ENCODE measurements at regions not wholly inside any gene's neighbourhood (a gene's known extent, or its start where the extent isn't known, plus 50 kb on each side); places are given as distances from the start of the nearest gene placed in this dataset.

DNA sequence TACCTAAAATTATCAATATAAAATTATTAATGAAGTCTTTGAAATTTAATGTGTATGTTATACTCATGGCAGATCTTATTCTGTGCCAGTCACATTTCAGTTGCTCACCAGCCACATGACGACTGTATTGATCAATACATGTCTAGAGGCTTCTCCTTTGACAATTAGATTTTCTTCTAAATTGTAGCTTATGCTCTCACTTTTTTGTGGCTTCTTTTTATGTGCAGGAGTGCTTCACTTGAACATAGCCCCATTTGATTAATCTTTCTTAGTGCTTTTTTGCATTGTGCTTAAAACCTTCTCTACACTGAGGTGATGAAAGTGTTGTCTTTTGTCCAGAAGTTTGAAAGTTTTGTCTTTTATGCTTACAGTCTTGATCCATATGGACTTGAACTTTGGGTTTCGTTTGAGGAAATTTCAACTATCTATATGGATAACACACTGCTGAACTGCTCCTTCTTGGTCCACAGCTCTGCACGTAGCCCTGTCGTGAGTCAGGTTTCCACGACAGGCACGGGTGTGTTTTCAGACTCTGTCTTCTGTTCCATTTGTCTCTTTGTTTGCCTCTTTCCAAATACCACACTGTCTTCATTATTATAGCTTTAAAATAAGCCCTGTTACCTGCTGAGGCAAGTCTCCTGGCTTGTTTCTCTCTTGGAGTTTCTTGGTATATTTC lies 393.9 kb upstream of the CFAP20DC start:
- no peak for DNase-seq

DNA sequence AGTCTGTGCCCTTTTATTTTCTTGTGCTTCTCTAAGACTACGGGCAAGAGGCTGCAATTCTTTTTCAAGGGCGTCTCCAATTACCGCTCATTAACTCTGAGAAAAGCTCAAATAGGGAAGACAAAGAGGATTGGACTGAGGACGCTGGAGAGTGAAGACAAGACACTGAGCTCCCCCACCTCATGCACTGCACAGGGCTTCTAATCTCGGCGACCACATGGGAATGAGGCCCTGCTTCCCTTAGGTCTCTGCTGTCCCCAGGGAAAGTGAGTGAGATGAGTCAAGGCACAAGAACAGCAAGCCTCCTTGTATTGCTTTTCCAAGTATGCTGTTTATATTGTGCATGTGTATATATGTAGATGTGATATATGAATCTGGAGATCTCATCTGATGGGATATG lies 392.2 kb upstream of the CFAP20DC start:
- DNase-seq, result peak; percentile 23

DNA sequence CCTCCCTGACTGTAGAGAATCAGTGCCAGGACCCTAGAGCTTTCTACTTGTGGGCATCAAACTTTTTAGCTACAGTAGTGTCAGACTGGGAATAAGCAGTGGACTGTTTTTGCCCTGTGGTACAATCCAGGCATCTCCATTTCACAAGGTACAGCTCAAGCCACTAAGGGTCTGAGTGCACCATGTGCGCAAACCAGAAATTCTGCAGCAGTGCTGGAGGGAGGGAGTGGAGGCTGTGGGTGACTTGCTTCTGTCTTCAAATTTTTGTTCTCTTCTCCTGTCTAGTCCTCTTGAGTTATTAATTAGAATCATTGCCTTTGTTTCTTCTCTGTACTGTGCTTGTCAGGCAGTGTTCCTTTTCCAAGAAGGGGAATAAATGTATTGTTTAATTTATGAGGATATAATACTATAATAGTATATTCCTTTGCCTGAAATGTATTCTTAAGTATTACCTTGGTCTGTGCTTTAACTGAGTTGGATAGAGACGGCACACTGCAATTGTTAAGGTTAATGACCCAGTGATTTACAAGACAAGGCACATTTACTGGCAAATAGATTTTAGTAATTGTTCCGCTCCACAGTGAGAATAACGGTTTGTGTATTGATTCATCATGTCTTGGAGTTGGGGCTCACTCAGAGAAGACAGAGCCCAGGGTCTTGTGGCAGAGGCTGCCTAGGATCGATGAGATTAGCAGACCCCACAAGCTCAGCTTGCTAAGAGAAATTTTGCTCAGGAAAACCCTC lies 390.6 kb upstream of the CFAP20DC start:
- no peak for DNase-seq

DNA sequence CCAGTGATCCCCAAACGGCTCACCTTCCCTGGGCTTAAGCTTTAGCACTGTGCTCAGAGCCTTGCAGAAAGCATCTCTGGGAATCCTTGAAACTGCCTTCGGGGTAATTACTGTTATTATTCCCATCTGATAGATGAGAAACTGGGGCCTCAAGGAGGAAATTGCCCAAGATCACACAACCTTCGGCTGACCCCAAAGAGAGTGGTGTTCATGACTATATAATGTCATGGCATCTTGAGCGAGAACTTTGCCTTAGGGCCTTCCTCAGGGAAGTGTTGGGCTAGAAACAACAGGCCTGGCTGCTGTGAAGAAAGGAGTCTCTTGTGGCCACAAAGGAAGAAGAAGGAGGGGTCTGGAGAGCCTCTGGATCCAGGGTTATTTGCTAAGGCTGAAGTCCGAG lies 388.7 kb upstream of the CFAP20DC start:
- DNase-seq, result no peak

DNA sequence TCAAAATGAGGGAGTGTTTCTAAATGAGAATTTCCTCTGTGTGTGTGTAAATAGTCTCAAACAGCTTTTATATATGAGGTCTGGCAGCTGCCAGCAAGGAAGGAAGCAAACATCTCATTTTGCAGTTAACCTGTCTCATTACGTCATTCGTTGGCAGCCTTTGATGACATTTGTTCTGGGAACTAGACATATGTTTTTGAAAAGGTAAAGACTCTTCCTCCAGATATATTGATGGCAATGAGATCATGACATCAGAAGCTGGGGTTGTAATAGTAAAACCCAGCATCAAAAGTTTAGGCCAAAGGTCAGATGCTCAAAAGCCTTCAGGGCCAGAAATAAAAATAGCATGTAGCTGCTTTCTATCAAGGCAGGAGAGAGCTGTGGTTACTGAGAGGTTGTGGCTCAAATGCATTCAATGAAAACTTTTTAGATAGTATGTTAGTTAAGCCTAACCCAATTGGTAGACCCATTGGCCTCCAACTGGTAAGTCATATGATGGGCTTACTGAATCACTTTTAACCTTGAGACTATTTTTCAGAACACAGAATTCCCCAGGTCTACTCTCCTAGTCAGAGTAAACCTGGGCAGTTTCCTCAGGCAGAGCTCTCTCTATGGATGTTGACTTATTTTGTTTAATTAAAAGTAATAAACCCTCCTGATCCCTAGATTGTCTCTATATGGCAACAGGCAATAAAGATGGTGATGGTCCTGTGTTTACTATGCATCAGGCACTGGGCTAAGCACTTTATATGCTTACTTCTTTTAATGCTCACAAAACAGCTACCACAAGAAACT lies 386.5 kb upstream of the CFAP20DC start:
- DNase-seq, result no peak

DNA sequence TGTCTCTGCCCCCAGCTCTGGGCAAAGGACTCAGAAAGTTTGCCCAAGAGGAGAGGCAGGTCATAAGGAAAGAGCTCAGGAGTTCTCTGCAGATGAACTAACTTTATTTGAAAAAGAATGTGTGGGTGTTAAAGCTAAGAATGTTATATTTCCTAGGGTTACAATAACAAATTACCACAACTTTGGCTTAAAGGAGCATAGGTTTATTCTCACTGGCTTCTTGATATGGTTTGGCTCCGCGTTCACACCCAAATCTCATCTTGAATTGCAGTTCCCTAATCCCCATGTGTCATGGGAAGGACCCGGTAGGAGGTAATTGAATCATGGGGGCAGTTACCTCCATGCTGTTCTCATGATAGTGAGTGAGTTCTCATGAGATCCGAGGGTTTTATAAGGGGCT lies 383.7 kb upstream of the CFAP20DC start:
- no peak for DNase-seq

DNA sequence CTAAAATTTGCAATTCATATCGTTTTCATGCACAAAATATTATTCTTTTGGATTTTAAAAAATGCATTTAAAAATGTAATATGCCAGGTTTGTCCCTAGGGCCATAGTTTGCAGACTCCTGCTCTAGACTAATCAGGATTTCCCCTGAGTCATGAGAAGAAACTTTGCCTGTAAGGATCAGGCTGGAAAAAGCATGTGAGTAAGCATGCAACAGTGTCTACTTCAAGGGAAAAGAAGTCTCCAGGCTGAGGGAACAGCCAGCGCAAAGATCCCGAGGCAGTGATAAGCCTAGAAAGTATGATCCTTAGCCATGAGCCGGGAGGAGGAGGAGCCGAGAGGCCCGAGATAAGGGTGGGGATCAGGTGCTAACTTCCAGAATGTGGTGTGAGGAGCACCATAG lies 382.8 kb upstream of the CFAP20DC start:
- DNase-seq, result peak; percentile 51

DNA sequence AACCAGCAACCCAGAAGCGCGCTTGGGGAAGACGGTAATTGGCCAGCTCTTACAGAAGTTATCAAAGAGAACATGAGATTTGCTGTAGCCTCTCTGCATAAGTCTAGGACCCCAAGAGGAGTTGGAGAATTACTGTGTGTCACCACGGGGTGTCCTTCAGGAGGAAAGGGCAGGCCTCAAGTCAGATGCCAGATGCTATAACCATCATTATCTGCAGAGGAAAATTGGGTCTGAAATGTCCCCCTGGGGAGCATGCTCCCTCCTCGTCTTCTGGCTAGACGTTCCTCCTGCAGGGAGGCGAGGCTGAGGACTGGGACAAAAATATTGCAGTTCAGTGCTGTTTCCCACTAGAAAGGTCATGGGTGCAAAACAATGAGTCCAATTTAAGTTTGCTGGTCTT lies 380.5 kb upstream of the CFAP20DC start:
- DNase-seq, result no peak

DNA sequence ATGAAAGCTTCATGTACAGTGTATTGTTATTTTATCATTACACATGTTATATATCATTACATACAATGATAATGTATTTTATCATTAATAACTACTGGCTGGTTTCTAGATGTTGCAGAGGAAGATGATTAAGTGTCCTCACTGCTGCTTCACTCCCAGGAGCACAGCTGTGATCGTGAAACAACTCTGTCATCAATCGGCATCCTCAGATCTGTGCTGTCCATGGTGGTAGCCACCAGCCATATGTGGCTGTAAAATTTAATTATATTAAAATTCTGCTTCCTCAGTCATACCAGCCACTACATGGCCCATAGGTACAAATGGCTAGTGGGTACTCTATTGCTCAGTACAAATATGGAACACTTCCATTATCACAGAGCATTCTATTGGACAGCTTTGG lies 379.4 kb upstream of the CFAP20DC start:
- peak; percentile 19 for DNase-seq

DNA sequence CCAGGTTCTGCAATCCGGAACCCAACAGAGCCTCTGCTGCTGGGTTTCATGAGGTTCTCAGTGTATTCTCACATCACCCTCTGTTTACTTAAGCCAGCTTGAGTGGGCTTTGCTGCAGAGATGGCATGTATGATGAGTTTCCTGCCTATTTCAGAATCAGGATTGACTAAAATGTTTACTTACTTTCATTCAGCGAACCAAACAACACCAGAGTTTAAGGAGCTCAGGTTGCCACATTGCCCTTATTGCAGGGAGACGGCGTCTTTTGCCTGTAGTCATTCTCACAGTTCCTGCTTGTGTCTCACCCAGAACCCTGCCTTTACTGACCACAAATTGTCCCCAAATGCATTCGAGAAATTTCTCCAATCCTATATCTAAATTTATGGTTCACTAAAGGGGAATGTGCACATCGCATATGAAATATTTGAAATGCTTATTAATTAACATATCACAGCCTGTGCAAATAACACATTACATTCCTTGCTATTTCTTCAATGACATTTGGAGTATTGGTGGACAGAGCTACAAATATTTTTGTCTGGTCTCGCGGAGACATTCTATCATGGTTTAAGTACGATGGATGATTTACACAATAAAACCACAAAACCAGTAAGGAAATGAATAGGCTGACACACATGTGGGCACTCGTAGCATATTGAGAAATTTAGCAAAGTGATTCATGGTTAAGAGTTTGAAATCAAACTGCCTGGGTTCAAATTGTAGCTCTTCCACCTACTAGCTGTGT lies 377.2 kb upstream of the CFAP20DC start:
- peak; percentile 95 for DNase-seq

DNA sequence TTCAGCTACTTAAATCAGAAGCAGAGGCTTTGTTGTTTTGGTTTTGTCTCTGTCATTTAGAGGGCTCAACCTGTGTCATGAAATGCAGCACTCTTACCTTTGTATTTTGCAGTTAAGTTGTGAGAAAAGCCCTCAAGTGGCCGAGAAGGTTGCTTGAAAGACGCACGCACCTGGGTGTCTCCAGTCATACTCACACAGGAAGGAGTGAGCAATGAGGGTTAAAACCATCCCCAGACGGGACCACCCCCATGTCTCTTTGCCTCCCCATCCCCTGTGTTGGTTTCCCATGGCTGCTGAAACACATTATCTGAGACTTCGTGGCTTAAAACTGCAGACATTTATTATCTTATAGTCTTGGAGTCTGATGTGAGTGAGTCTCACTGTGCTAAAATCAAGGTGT lies 376.1 kb upstream of the CFAP20DC start:
- no peak for DNase-seq

DNA sequence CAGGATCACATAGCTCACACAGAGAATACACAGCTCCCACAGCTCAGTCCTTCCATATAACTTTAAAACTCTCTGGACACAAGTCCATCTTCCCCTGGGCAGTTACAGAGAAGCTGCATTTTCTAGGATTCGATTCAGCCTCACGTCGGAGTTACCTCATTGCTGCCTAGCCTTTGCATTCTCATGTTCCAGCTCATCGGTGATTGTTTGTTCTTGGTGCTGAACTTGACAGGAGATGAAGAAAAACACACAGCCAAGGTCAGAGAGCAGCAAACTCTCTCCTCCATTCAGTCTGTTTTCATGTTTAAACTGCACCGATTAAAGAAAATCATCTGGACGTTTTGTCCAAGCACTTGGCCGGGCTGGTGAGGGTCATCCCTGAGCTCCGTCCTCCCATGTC lies 375.5 kb upstream of the CFAP20DC start:
- DNase-seq, result peak; percentile 64

DNA sequence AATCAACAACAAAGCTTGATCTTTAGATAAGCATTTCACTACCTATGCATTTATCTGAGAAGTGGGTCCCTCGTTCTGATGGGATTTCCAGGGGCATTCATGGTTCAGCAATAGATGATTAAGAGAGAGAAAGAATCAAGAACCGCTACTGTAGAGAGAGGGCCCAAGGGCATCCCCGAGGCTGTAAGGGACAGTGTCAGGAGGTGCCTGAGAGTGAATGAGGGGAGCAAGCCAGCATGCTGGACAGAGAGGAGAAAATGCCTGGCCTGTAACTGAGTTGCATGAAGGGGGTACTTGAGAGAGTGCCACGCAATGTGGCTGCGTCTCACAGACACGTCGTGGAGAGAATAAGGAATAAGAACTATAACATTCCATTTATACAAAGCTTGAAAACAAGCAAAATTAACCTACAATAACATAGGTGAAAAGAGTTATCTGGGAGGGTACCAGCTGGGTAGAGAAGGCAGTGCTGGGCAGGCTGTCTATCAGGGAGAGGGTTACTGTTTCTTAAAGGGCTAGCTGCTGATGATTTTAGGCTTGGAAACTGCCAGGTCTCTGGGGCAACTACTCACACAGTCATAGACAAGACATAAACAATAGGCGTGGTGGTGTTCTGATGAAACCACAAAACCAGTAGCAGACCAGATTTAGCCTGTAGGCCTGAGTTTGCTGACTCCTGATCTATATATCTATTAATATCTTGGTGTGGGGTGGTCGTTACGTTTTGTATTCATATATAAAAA lies 374.6 kb upstream of the CFAP20DC start:
- peak; percentile 79 for DNase-seq

DNA sequence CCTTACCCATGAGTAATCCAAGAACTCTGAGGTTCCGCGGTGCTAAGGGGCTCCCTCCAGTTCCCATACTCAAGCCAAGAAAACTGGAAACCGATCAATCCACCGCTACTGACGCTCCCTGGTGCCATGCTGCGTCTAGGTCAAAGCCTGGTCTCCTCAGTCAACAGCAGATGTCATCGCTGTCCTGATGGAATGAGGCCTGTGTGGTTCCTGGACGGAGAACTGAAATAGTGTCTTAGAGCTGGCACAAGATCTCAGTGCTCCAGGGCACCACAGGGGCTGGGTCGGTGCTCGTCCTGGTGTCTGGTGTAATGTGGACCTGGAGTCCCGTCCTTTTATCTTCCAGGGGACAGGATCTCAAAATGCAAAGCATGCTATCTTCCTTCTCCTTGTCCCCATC lies 373.9 kb upstream of the CFAP20DC start:
- DNase-seq, result no peak

DNA sequence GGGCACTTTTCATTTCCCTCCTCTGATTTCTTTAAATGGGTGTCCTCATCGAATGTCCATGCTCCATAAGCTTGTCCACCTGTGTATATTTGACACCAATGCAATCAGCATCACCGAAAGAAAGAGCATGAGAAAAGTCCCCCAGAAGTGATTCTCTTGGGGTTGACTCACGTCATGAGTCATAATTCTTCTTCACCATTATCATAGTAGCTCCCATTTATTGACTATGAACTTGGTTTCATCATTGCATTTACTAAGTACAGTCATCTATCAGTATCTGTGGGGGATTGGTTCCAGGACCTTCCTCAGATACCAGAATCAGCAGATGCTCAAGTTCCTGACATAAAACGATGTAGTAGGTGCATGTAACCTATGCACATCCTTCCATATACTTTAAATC lies 372.5 kb upstream of the CFAP20DC start:
- DNase-seq, result peak; percentile 68

DNA sequence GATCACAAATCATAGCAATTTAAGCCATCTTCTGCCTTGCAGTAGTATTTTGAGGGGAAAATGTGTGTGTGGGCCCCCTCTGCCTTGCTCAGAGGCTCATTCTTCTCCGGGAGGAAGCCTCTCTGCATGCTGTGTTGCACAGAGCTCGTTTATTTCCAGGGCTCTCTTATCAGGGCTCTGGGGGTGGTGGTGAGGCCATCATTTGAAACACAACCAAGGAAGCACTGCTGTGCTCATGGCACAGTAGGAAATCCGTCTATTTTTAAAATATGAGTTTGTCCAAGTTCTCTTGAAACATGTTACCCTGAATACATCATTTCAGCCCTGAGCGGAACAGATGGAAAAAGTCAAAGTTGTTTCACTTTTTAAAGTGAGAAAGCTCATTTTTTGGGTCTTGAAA lies 369.0 kb upstream of the CFAP20DC start:
- no peak for DNase-seq

DNA sequence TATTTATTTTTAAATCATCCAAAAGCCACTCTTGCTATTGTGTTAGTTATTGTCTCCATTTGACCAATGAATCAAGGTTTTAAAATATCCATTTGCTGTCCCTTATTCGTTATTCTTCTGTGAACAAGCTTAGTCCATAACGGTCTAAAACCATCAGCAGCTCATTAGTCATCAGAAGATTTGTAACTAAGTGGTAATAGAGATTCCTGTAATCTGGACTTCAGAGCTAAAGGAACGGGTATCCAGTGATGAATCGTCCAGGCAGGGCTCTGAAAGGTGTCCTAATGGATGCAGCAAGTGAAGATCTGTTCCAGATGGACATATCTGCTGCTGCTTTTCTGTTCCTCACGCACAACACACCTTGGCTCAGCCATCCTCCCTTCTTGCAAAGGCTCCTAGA lies 362.7 kb upstream of the CFAP20DC start:
- peak; percentile 76 for DNase-seq

DNA sequence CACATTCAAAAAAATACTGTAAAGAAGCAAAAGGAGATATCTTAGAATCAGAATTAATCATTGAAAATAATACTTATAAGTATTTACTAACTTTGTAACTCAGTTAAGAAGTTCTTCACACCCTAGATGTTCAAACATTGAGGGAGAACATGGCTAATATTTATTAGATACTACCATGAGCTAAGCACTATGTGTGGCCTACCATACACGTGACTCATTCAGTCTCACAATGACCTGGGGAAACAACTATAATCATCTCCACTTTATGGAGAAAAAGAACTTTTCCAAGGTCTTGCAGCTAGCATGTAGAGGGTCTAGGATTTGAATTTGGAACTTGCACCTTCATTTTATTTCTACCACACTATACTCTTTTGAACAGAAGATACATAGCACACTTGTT lies 361.9 kb upstream of the CFAP20DC start:
- peak; percentile 36 for DNase-seq

DNA sequence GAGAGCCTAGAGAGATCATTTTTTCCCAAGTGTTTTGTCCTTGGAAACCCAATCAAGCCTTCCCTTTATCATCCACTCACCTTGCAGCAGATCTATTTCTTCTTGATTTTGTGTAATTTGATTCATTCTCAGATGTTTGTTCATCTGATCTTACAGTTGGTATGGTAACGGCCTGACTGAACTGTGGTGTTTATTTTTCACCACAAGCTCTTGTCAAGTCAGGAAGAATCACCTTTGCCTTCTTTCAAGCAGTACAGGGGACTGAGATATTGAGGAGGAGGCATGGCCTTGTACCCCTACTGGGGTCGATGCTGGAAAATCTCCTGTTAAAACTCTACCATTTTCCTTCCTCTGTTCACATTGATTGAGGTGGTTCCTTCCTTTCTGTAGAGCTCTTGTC lies 361.4 kb upstream of the CFAP20DC start:
- no peak for DNase-seq

DNA sequence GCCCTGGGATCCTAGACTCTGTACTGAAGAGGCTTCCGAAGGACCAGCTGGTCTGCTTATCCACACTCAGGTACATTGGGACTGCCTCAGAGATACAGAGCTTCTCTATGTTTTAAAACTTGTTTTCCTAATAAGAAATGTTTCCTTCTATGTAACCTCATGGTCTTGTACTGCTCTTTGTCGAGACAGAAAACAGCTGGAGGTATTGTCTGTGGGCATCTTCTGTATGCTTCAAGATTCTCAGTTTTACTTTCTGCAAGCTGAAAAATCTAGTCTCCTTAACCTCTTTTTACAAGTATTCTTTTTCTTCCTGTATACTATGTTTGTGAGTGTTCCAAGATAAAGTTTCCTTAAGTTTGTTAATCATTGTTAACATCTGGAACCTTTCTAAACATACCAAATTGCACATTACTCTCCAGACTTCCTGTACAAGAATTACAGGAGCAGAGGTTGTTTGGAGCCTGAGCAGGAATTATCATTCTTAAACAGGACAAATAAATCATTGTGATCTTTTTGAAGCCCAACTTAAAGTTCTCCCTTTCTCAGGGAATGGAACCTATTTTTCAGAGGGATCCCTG lies 358.3 kb upstream of the CFAP20DC start:
- no peak for DNase-seq

DNA sequence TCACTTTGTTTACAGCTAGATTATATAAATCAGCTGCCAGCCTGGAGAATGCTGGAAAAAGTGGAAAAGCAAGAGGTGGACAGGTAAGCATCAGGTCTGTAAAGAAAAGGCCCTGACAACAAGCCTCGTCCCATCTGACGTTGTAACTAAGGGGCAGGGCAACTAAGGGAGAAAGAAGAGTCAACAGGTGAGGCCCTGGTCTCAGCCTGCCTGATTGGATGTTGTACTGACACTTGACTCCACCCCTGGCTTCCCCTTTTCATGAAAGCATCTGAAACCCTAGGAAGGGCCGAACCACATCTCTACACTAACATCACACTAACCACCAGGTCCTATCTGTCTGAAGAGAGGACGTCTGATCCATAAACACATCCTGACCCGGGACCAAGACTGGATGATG lies 357.6 kb upstream of the CFAP20DC start:
- DNase-seq, result no peak

DNA sequence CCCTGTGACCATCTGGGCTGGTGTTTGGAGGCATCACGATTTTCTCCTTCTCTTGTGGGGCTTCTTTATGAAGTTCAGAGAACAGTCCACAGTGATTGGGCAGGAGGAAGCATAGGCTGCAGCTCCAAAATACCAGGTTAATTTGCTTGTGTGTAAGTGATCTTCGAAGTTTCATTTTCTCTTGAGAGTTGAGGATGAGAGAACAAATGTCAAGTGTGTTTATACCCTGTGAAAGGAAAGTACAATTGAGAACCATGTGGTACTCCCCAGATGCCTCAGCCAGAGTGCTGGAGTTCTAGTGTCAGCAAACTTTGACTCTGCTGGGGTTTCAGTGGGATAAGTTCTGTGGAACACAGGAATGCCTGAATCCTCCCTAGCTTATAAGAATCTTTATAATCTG lies 357.1 kb upstream of the CFAP20DC start:
- DNase-seq, result no peak

Measured in fibroblast of upper back skin (primary cell).